Right lobe of liver (tissue), 6 donors: ENCODE measurements at regions not wholly inside any gene's neighbourhood (a gene's known extent, or its start where the extent isn't known, plus 50 kb on each side); places are given as distances from the start of the nearest gene placed in this dataset.

ENCODE experiments used
- ATAC-seq, 4 donors: fragments of 200-7000 bp; cut with Tn5 transposase; one replicate each; pipeline ENCODE4 v1.9.1; 2020; ENCODE audit warnings: mild to moderate bottlenecking in 4 of 4, moderate library complexity in 4 of 4
- DNase-seq, 3 donors: peaks; one replicate each; pipeline ENCODE4 v3.0.0-alpha.2; 2020
- H3K27ac ChIP-seq, 3 donors: fragments of 200-600 bp; one replicate each; pipeline ENCODE4 v1.8.0; 2022
- H3K27me3 ChIP-seq, 2 donors: fragments of 200-600 bp; one replicate each; pipeline ENCODE4 v1.8.0; 2022
- H3K36me3 ChIP-seq, 4 donors: fragments of 200-600 bp; sonication (generic) in 1 of 4; one replicate each; pipeline versions ENCODE4 v1.5.1 to v1.8.0; 2017 to 2022; ENCODE audit warnings: control low read depth in 1 of 4
- H3K4me1 ChIP-seq, 4 donors: fragments of 200-600 bp; sonication (generic) in 1 of 4; one replicate each; pipeline versions ENCODE4 v1.5.1 to v1.8.0; 2017 to 2022; ENCODE audit warnings: control low read depth in 1 of 4
- H3K4me3 ChIP-seq, 3 donors: fragments of 200-600 bp; one replicate each; pipeline ENCODE4 v1.8.0; 2022
- H3K9me3 ChIP-seq, 4 donors: fragments of 200-600 bp; sonication (generic) in 1 of 4; one replicate each; pipeline versions ENCODE4 v1.5.1 to v1.8.0; 2017 to 2022; ENCODE audit warnings: control low read depth in 1 of 4
- CTCF ChIP-seq, 4 donors: fragments of 200-600 bp in 3 of 4; fragments of 450-650 bp in 1 of 4; IDR thresholded peaks; one replicate each; pipeline versions ENCODE4 v1.5.1 to v1.8.0; 2016 to 2022; ENCODE audit warnings: antibody characterized with exemption in 4 of 4, mild to moderate bottlenecking in 2 of 4
- POLR2A ChIP-seq: fragments of 450-650 bp; IDR thresholded peaks from one replicate; pipeline ENCODE4 v1.6.1; 2017; ENCODE audit warnings: antibody characterized with exemption, mild to moderate bottlenecking
- WGBS: methylation state at CpG from one replicate; pipeline ENCODE4 v1.1.6; 2018; ENCODE audit warnings: low coverage, low lambda C conversion rate; ENCODE audit not compliant: insufficient coverage; ENCODE audit errors: missing lambda C conversion rate; 5-methylcytosine and 5-hydroxymethylcytosine counted together
- intact Hi-C, 2 donors: fragments of 100-400 bp; cut with DNase I; formaldehyde crosslinking; loops; one replicate each; pipeline versions ENCODE4 v1.11.2 to v1.14.1; 2022
- donor health status: DM: no; HTN: yes; CAD: no.
- donor health status: DM: no; HTN: no; CAD: no.
- donor health status: DM: no; HTN: no; CAD: no.
- donor health status: DM: no; HTN: yes; CAD: no.
- donor health status: DM: no; HTN: yes; CAD: no.

GRCh38 chr21:27799861-27800260 is 833.0 kb upstream of the ADAMTS5 start:
- H3K27ac ChIP-seq, result no peak overlapping the region
- intact Hi-C loops, result no loop called here
- H3K27me3 ChIP-seq, result no peaks in the 10 kb centered on the region
- WGBS, result 66% methylated on average over 8 of the region's 8 CpGs
- ATAC-seq (no peak), DNase-seq (no peak)
- no peaks in the 10 kb centered on the region for H3K9me3 ChIP-seq
- H3K4me3 ChIP-seq, result no peak overlapping the region
- no peak for TF ChIP-seq POLR2A
- no peak for TF ChIP-seq CTCF (IDR thresholded peaks at IDR 0.05)
- H3K4me1 ChIP-seq, result no peaks in the 10 kb centered on the region
- H3K36me3 ChIP-seq, result no peaks in the 10 kb centered on the region

- Histone ChIP-seq H3K4me1 (no peaks in the 10 kb centered on the region), H3K27me3 (no peaks in the 10 kb centered on the region), H3K9me3 (no peaks in the 10 kb centered on the region), H3K27ac (no peak overlapping the region), H3K4me3 (no peak overlapping the region), H3K36me3 (no peaks in the 10 kb centered on the region)
- intact Hi-C loops, result no loop called here
- DNase-seq (no peak), ATAC-seq (no peak)
- TF ChIP-seq CTCF (IDR thresholded peaks at IDR 0.05) (no peak), POLR2A (no peak)
- 21% methylated on average over 2 of the region's 2 CpGs for WGBS
Observed at GRCh38 chr21:27796106-27796505, 829.2 kb upstream of the ADAMTS5 start.

DNA sequence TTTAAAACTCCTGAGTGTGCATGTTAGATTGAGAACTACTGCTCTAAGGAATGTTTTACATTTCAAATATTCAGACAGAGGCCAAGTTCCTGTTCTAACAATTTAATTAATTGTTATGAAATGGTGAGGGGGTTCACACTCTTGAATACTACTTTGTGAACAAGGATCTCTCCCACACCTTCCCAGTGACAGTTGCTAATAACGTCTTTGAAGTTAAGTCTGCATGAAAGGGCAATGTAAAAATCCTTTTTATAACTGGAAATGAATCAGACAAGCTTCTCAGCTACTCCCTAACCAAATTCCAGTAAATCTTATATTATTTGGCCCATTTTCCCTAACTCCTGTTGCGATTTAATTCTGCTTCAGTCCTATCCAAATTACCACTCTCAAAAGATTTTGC is 828.5 kb upstream of the ADAMTS5 start:
- Histone ChIP-seq H3K4me3 (no peak overlapping the region), H3K4me1 (no peaks in the 10 kb centered on the region), H3K27me3 (no peaks in the 10 kb centered on the region), H3K27ac (no peak overlapping the region), H3K9me3 (no peaks in the 10 kb centered on the region), H3K36me3 (no peaks in the 10 kb centered on the region)
- intact Hi-C loops, result no loop called here
- no peak for DNase-seq
- WGBS, result 66% methylated on average over 2 of the region's 2 CpGs
- TF ChIP-seq CTCF (IDR thresholded peaks at IDR 0.05), result no peak
- TF ChIP-seq POLR2A, result no peak
- ATAC-seq, result no peak

DNA sequence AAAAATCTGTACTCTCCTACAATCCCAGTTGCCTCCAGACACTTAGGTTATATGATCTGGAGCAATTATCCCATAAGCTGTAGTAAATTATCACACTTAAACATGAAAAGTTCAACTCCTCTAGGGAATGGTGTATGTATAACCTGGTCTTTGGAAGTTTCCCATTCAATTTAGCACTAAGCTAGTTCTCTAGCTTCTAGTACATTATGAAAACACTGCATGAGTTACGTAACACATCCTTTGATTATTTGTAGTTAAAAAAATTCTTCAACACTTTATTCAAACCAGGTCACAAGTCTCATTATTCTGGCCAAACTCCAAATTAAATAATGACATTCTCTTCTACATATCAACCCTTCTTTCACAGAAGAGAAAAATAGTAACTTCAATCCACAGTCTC is 827.0 kb upstream of the ADAMTS5 start:
- DNase-seq (no peak), ATAC-seq (peak in 1 of 4 donors; percentile 49)
- no peaks in the 10 kb centered on the region for H3K27me3 ChIP-seq
- no peaks in the 10 kb centered on the region for H3K9me3 ChIP-seq
- no peak overlapping the region for H3K27ac ChIP-seq
- WGBS, result 0% methylated on average over 1 of the region's 1 CpG
- no peak overlapping the region for H3K4me3 ChIP-seq
- intact Hi-C loops, result no loop called here
- no peaks in the 10 kb centered on the region for H3K4me1 ChIP-seq
- TF ChIP-seq POLR2A, result no peak
- TF ChIP-seq CTCF (IDR thresholded peaks at IDR 0.05), result no peak
- no peaks in the 10 kb centered on the region for H3K36me3 ChIP-seq

DNA sequence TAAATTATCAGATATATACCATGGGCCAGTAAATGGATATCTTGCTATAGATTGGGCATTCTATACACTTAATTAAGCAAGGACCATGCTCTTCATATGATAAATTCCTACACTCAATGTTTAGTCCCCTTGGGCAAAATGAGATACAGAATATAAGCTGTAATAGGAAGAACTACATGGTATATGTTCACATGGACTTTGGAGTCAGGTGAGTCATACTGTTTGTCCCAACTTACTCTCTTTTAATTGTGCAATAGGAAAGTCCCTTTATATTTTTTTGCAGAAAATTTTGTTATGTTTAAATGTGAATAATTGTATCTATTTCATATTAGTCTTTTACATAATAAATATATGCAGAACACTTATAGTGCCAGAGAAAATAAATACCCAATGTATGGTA is 820.2 kb upstream of the ADAMTS5 start:
- Histone ChIP-seq H3K27ac (no peak overlapping the region), H3K4me3 (no peak overlapping the region), H3K36me3 (no peaks in the 10 kb centered on the region), H3K9me3 (no peaks in the 10 kb centered on the region), H3K27me3 (no peaks in the 10 kb centered on the region), H3K4me1 (no peaks in the 10 kb centered on the region)
- ATAC-seq, result peak in 1 of 4 donors; percentile 37
- intact Hi-C loops, result no loop called here
- no peak for DNase-seq
- no peak for TF ChIP-seq CTCF (IDR thresholded peaks at IDR 0.05)
- TF ChIP-seq POLR2A, result no peak
